Lung (tissue), 11 donors: ENCODE measurements at regions not wholly inside any gene's neighbourhood (a gene's known extent, or its start where the extent isn't known, plus 50 kb on each side); places are given as distances from the start of the nearest gene placed in this dataset.

Source experiments
- ATAC-seq: fragments of 200-7000 bp; cut with Tn5 transposase; one replicate; pipeline ENCODE4 v1.9.1; 2020; ENCODE audit warnings: moderate number of reproducible peaks; ENCODE audit not compliant: insufficient read depth, low FRiP score
- DNase-seq, 3 donors: peaks; one replicate each; pipeline ENCODE4 v3.0.0-alpha.2; 2013 to 2017
- H3K27ac ChIP-seq, 2 donors: one replicate each; pipeline ENCODE4 v1.5.1; 2013; ENCODE audit warnings: mild to moderate bottlenecking in 2 of 2, moderate library complexity in 2 of 2, control low read depth in 1 of 2, inconsistent platforms in 1 of 2, low read depth in 1 of 2, low read length in 1 of 2
- H3K27me3 ChIP-seq, 3 donors: one replicate each; pipeline ENCODE4 v1.5.1; 2013; ENCODE audit warnings: low read length in 2 of 3; ENCODE audit not compliant: control insufficient read depth in 3 of 3, insufficient read depth in 3 of 3
- H3K36me3 ChIP-seq, 4 donors: one replicate each; pipeline ENCODE4 v1.5.1; 2013; ENCODE audit warnings: low read length in 4 of 4, mild to moderate bottlenecking in 1 of 4, moderate library complexity in 1 of 4; ENCODE audit not compliant: control insufficient read depth in 4 of 4, insufficient read depth in 4 of 4
- H3K4me1 ChIP-seq, 5 donors: one replicate each; pipeline ENCODE4 v1.5.1; 2013; ENCODE audit warnings: low read length in 5 of 5, mild to moderate bottlenecking in 2 of 5, moderate library complexity in 1 of 5; ENCODE audit not compliant: control insufficient read depth in 5 of 5, insufficient read depth in 5 of 5
- H3K4me3 ChIP-seq: one replicate; pipeline ENCODE4 v1.5.1; 2013; ENCODE audit warnings: mild to moderate bottlenecking, control low read depth, moderate library complexity
- H3K9ac ChIP-seq, 2 donors: one replicate each; pipeline ENCODE4 v1.5.1; 2013; ENCODE audit warnings: low read length in 2 of 2, control low read depth in 1 of 2; ENCODE audit not compliant: insufficient read depth in 1 of 2
- H3K9me3 ChIP-seq, 4 donors: one replicate each; pipeline ENCODE4 v1.5.1; 2013; ENCODE audit warnings: low read length in 3 of 4, mild to moderate bottlenecking in 1 of 4, moderate library complexity in 1 of 4; ENCODE audit not compliant: control insufficient read depth in 4 of 4, insufficient read depth in 3 of 4
- CTCF ChIP-seq: IDR thresholded peaks from 2 replicates; pipeline ENCODE4 v1.5.1; 2012; ENCODE audit warnings: mild to moderate bottlenecking; ENCODE audit errors: control extremely low read depth, extremely low read depth
- WGBS, 2 donors: extraction: QIAGEN DNeasy Blood & Tissue Kit; methylation state at CpG; one replicate each; pipeline ENCODE4 v1.1.7; 2013; 5-methylcytosine and 5-hydroxymethylcytosine counted together
- donor health status: control.
- donor health status: control.
- donor health status: Bipolar disorder and iron deficiency.
- donor health status: healthy.
- donor health status: DM: yes; HTN: yes; CAD: no.

GRCh38 chrY:19498556-19498955 is 246.0 kb downstream of the KDM5D start:
- WGBS, 2 donors, result 52% methylated on average over 5 of the region's 5 CpGs; no CpG with 5 or more reads in 1 of the 2 donors
- Histone ChIP-seq H3K4me1 (no peaks in the 10 kb centered on the region), H3K9me3 (no peaks in the 10 kb centered on the region), H3K27me3 (no peaks in the 10 kb centered on the region), H3K9ac (no peak overlapping the region), H3K36me3 (no peaks in the 10 kb centered on the region), H3K4me3 (no peak overlapping the region), H3K27ac (no peak overlapping the region)
- no peak for TF ChIP-seq CTCF
- no peak for DNase-seq
- ATAC-seq, result no peak

- Histone ChIP-seq H3K4me1 (no peaks in the 10 kb centered on the region), H3K27me3 (no peaks in the 10 kb centered on the region), H3K9me3 (no peaks in the 10 kb centered on the region), H3K36me3 (no peaks in the 10 kb centered on the region), H3K9ac (no peak overlapping the region), H3K27ac (no peak overlapping the region), H3K4me3 (no peak overlapping the region)
- no peak for DNase-seq
- TF ChIP-seq CTCF, result no peak
- WGBS, 2 donors, result 80% methylated on average over 3 of the region's 3 CpGs; no CpG with 5 or more reads in 1 of the 2 donors
- ATAC-seq, result no peak
Observed at GRCh38 chrY:19487494-19487893, 257.0 kb downstream of the KDM5D start.

- Histone ChIP-seq H3K9me3 (no peaks in the 10 kb centered on the region), H3K4me1 (no peaks in the 10 kb centered on the region), H3K36me3 (no peaks in the 10 kb centered on the region), H3K9ac (no peak overlapping the region), H3K27ac (no peak overlapping the region), H3K4me3 (no peak overlapping the region), H3K27me3 (no peaks in the 10 kb centered on the region)
- no peak for DNase-seq
- 92% methylated on average over 2 of the region's 2 CpGs; no CpG with 5 or more reads in 1 of the 2 donors for WGBS, 2 donors
- TF ChIP-seq CTCF, result no peak
- ATAC-seq, result no peak
Observed at GRCh38 chrY:19484997-19485396, 259.5 kb downstream of the KDM5D start.

GRCh38 chrY:19479141-19479540 is 265.4 kb downstream of the KDM5D start:
- TF ChIP-seq CTCF, result no peak
- no peaks in the 10 kb centered on the region for H3K4me1 ChIP-seq
- DNase-seq (no peak), ATAC-seq (no peak)
- H3K27ac ChIP-seq, result no peak overlapping the region
- H3K4me3 ChIP-seq, result no peak overlapping the region
- no peaks in the 10 kb centered on the region for H3K9me3 ChIP-seq
- H3K9ac ChIP-seq, result no peak overlapping the region
- H3K36me3 ChIP-seq, result no peaks in the 10 kb centered on the region
- no peaks in the 10 kb centered on the region for H3K27me3 ChIP-seq
